ENCODE measurements at regions not wholly inside any gene's neighbourhood (a gene's known extent, or its start where the extent isn't known, plus 50 kb on each side); places are given as distances from the start of the nearest gene placed in this dataset.
"Not testable (repeated sequence)": the region's sequence is repeated elsewhere in the genome, so short reads cannot be mapped to it uniquely, and the experiment has no call there.

GRCh38 chr12:9306004-9306403 is 97.8 kb upstream of the PZP start:
- H3K4ac ChIP-seq (ENCODE audit: low read depth, low read length); in situ Hi-C loops (cut with MboI; ENCODE audit: low sequenced_read_pairs); BruUV-seq (replicated peaks); H2AK5ac ChIP-seq (ENCODE audit: low read depth, low read length); H3K9me1 ChIP-seq (ENCODE audit: insufficient read depth, low read length); H3K27me3 ChIP-seq (ENCODE audit: control insufficient read depth, insufficient read depth, low read length); H3K9ac ChIP-seq (ENCODE audit: low read depth, low read length); H3K4me2 ChIP-seq (ENCODE audit: low read depth, low read length); H3K4me3 ChIP-seq (ENCODE audit: insufficient read depth, low read depth, low read length); H3K23ac ChIP-seq (ENCODE audit: low read depth, low read length); H2BK5ac ChIP-seq (ENCODE audit: low read depth, low read length, poor library complexity, severe bottlenecking); H4K20me1 ChIP-seq (ENCODE audit: insufficient read depth, low read length); H4K5ac ChIP-seq (ENCODE audit: low read depth, low read length); H3K79me1 ChIP-seq (ENCODE audit: low read depth in 1 of 2, low read length in 2 of 2); ATAC-seq (ENCODE audit: low read depth); H2BK120ac ChIP-seq (ENCODE audit: low read depth, low read length); CTCF ChIA-PET; H3K27ac ChIP-seq (ENCODE audit: insufficient read depth, low read length); H2BK15ac ChIP-seq (ENCODE audit: low read depth, low read length); DNase-seq; H2BK20ac ChIP-seq (ENCODE audit: low read depth, low read length); H3K18ac ChIP-seq (ENCODE audit: low read depth, low read length); POLR2A ChIA-PET (ENCODE audit: unreplicated experiment); H3K4me1 ChIP-seq (ENCODE audit: control insufficient read depth, insufficient read depth, low read length); H4K8ac ChIP-seq (ENCODE audit: low read depth in 2 of 2, low read length in 2 of 2); intact Hi-C loops (cut with micrococcal nuclease); H3K9me3 ChIP-seq (ENCODE audit: control insufficient read depth, insufficient read depth, low read length); H2AK9ac ChIP-seq (replicated peaks; ENCODE audit: low read depth, low read length, poor library complexity); H4K91ac ChIP-seq (ENCODE audit: insufficient read depth, low read depth, low read length); H3K14ac ChIP-seq (replicated peaks; ENCODE audit: low read depth, low read length); dilution Hi-C loops (cut with HindIII; ENCODE audit: low sequenced_read_pairs, unreplicated experiment); H3K36me3 ChIP-seq (ENCODE audit: control insufficient read depth, insufficient read depth, low read length); H2AFZ ChIP-seq (replicated peaks; ENCODE audit: low read length, poor library complexity); H3K56ac ChIP-seq (ENCODE audit: extremely low read depth, insufficient read depth, low read length): not testable (repeated sequence)
- no CpG with 5 or more reads among the region's 12 CpGs for WGBS, 2 experiments (ENCODE audit: extremely low coverage in 2 of 2, insufficient read length in 1 of 2)

DNA sequence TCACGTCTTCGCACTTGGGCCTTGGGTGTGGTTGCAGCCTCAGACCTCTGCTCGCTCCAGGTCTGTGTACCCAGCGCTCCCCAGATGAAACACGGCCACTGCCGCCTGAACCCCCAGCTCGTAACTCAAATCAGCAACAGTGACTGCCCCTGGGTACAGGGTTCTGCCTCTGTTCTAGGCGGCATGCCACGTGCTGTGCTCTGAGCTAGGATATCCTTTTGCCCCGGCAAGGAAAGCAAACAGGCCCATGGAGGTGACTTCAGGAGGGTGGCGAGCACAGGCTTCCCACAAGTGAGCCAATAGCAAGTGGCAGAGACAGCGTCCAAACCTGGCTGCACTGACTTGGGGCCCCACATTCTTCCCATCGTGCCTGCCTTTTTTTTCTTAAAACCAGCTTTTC is 96.3 kb upstream of the PZP start:
- H4K8ac ChIP-seq (ENCODE audit: low read depth in 2 of 2, low read length in 2 of 2); H3K79me1 ChIP-seq (ENCODE audit: low read depth in 1 of 2, low read length in 2 of 2); H3K56ac ChIP-seq (ENCODE audit: extremely low read depth, insufficient read depth, low read length); H3K27me3 ChIP-seq (ENCODE audit: control insufficient read depth, insufficient read depth, low read length); POLR2A ChIA-PET (ENCODE audit: unreplicated experiment); H2BK5ac ChIP-seq (ENCODE audit: low read depth, low read length, poor library complexity, severe bottlenecking); BruUV-seq (replicated peaks); DNase-seq; H2BK120ac ChIP-seq (ENCODE audit: low read depth, low read length); H3K9ac ChIP-seq (ENCODE audit: low read depth, low read length); H4K91ac ChIP-seq (ENCODE audit: insufficient read depth, low read depth, low read length); H2AK9ac ChIP-seq (replicated peaks; ENCODE audit: low read depth, low read length, poor library complexity); H4K5ac ChIP-seq (ENCODE audit: low read depth, low read length); CTCF ChIA-PET; H3K4me1 ChIP-seq (ENCODE audit: control insufficient read depth, insufficient read depth, low read length); H3K9me3 ChIP-seq (ENCODE audit: control insufficient read depth, insufficient read depth, low read length); H3K27ac ChIP-seq (ENCODE audit: insufficient read depth, low read length); H3K4ac ChIP-seq (ENCODE audit: low read depth, low read length); intact Hi-C loops (cut with micrococcal nuclease); H2BK20ac ChIP-seq (ENCODE audit: low read depth, low read length); H3K4me2 ChIP-seq (ENCODE audit: low read depth, low read length); H2AK5ac ChIP-seq (ENCODE audit: low read depth, low read length); H3K9me1 ChIP-seq (ENCODE audit: insufficient read depth, low read length); H3K18ac ChIP-seq (ENCODE audit: low read depth, low read length); H2AFZ ChIP-seq (replicated peaks; ENCODE audit: low read length, poor library complexity); H3K4me3 ChIP-seq (ENCODE audit: insufficient read depth, low read depth, low read length); H2BK15ac ChIP-seq (ENCODE audit: low read depth, low read length); in situ Hi-C loops (cut with MboI; ENCODE audit: low sequenced_read_pairs); H4K20me1 ChIP-seq (ENCODE audit: insufficient read depth, low read length); H3K23ac ChIP-seq (ENCODE audit: low read depth, low read length); dilution Hi-C loops (cut with HindIII; ENCODE audit: low sequenced_read_pairs, unreplicated experiment); H3K14ac ChIP-seq (replicated peaks; ENCODE audit: low read depth, low read length); H3K36me3 ChIP-seq (ENCODE audit: control insufficient read depth, insufficient read depth, low read length); ATAC-seq (ENCODE audit: low read depth): not testable (repeated sequence)
- no CpG with 5 or more reads among the region's 13 CpGs for WGBS, 2 experiments (ENCODE audit: extremely low coverage in 2 of 2, insufficient read length in 1 of 2)
